GM13976 (cell line): ENCODE measurements at regions not wholly inside any gene's neighbourhood (a gene's known extent, or its start where the extent isn't known, plus 50 kb on each side); places are given as distances from the start of the nearest gene placed in this dataset.
"Not testable (repeated sequence)": the region's sequence is repeated elsewhere in the genome, so short reads cannot be mapped to it uniquely, and the experiment has no call there.

Source experiments
- DNase-seq: peaks from one replicate; pipeline ENCODE4 v3.0.0; 2012; ENCODE audit warnings: low spot score
- in situ Hi-C: fragments of 300-500 bp; cut with MboI; formaldehyde crosslinking; loops from one replicate; pipeline ENCODE4 v1.12.0; 2022; ENCODE audit warnings: low sequenced_read_pairs, mixed read lengths, inconsistent platforms; ENCODE audit not compliant: unreplicated experiment
- TF ChIP-seq, protein P1 (sequence below): IDR thresholded peaks from 2 replicates; pipeline ENCODE4 v1.5.1; 2012; ENCODE audit warnings: borderline replicate concordance, mild to moderate bottlenecking; ENCODE audit not compliant: insufficient read depth; ENCODE audit errors: extremely low read depth, missing control alignments, control extremely low read depth

DNA sequence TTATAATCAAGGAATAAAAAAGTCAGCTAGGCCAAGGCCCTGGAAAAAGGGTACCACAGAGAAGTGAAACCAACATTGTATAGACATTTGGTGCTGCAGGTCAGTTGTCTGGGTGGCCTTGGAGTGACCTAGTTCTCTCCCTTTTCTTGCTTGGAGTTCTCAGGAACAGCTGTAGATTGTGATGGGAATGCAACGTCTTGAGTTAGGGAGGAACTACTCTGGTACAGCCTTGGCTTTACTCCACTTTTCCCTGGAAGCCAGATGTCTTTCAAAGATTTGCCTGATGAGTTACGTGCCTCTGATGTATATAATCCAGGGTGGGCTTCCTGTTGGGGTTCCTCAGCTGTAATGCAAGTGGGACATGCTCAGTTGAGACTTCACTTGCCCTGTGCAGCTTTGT, 694.7 kb downstream of the HTR1B start:
- in situ Hi-C loops, result no loop called here
- TF ChIP-seq, protein P1, sequence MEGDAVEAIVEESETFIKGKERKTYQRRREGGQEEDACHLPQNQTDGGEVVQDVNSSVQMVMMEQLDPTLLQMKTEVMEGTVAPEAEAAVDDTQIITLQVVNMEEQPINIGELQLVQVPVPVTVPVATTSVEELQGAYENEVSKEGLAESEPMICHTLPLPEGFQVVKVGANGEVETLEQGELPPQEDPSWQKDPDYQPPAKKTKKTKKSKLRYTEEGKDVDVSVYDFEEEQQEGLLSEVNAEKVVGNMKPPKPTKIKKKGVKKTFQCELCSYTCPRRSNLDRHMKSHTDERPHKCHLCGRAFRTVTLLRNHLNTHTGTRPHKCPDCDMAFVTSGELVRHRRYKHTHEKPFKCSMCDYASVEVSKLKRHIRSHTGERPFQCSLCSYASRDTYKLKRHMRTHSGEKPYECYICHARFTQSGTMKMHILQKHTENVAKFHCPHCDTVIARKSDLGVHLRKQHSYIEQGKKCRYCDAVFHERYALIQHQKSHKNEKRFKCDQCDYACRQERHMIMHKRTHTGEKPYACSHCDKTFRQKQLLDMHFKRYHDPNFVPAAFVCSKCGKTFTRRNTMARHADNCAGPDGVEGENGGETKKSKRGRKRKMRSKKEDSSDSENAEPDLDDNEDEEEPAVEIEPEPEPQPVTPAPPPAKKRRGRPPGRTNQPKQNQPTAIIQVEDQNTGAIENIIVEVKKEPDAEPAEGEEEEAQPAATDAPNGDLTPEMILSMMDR, result no peak
- no peak for DNase-seq

DNA sequence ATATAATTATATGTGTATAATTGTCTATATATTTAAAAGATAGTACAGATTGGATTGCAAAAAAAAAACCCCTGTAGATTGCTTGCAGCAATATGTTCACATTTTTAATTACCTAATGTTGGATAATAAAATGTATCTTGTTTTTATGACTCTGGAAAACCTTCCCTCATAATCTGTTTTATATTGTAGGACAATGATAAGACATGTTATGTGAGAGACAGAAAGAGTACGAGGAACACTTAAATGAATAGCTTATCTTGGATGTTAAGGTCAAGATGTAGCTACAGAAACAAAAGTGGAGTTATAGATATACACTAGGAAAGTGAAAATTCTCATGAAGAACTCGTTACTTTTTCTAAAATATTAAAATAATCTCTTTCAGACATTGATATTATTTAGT, 691.6 kb upstream of the IMPG1 start:
- TF ChIP-seq, protein P1, result no peak
- DNase-seq, result no peak
- in situ Hi-C loops, result no loop called here

DNA sequence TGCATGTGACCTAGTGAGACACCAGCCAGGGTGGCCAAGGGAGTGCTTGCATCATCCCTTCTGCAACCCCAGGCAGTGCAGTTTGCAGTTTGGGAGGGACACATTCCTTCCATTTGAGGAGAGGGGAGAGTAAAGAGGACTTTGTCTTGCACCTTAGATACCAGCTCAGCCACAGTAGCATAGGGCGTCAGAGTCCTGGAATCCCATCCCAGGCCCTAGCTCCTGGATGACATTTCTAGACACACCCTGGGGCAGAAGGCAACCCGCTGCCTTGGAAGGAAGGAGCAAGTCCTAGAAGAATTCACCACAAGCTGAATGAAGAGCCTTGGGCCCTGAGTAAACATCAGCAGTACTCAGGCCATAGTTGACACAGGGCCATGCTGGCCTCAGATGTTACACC, 680.4 kb upstream of the IMPG1 start:
- TF ChIP-seq, protein P1, result no peak
- DNase-seq, result no peak
- in situ Hi-C loops, result no loop called here

DNA sequence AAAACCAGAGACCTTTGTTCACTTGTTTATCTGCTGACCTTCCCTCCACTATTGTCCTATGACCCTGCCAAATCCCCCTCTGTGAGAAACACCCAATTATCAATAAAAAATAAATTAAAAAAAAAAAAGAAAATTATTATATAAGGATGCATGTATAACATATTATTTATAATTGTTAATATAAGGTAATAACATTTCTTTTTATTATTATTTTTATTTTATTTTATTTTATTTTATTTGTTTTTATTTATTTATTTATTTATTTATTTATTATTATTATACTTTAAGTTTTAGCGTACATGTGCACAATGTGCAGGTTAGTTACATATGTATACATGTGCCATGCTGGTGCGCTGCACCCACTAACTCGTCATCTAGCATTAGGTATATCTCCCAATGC, 672.9 kb upstream of the IMPG1 start:
- in situ Hi-C loops, DNase-seq: not testable (repeated sequence)

DNA sequence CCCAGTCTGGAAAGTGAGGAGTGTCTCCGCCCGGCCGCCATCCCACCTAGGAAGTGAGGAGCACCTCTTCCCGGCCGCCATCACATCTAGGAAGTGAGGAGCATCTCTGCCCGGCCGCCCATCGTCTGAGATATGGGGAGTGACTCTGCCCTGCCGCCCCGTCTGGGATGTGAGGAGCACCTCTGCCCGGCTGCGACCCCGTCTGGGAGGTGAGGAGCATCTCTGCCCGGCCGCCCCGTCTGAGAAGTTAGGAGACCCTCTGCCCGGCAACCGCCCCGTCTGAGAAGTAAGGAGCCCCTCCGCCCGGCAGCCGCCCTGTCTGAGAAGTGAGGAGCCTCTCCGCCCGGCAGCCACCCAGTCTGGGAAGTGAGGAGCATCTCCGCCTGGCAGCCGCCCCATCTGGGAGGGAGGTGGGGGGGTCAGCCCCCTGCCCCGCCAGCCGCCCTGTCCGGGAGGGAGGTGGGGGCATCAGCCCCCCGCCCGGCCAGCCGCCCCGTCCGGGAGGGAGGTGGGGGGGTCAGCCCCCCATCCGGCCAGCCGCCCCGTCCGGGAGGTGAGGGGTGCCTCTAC, 671.8 kb upstream of the IMPG1 start:
- in situ Hi-C loops, DNase-seq: not testable (repeated sequence)

DNA sequence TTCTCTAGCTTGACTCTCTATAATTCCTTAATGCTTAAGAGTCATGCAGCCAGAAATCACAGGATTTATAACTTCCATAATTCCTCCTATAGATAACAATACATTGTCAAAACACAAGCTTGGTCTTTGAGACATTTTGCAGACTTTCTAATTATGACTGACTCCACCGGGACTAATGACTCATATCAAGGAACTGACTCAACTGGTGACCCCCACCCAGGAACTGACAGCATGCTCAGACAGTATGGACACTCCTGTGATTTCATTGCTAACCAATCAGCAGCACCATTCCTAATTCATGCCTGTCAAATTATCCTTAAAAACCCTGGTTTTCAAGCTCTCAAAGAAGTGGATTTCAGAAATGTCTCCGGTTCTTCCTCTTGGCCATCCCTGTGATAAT, 670.5 kb upstream of the IMPG1 start:
- TF ChIP-seq, protein P1, result no peak
- in situ Hi-C loops, result no loop called here
- DNase-seq, result no peak

DNA sequence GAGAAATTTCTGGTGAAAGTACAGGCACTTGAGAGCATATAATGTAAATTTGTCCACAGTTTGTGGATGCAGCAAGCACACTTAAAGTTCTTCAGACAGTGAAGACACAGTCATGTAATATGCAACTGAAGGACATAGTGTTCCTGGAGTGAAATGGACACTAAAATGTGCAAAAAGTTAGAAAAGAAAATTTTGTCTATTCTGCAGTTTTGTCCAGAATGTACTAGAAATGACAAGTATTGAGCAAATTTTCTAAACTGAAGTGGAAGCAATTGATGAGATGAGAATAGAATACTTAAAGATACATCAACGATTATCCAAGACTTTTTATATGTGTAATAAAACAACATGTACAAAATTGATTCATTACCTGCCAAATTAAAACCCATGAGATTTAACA, 647.0 kb upstream of the IMPG1 start:
- TF ChIP-seq, protein P1, result no peak
- in situ Hi-C loops, result no loop called here

DNA sequence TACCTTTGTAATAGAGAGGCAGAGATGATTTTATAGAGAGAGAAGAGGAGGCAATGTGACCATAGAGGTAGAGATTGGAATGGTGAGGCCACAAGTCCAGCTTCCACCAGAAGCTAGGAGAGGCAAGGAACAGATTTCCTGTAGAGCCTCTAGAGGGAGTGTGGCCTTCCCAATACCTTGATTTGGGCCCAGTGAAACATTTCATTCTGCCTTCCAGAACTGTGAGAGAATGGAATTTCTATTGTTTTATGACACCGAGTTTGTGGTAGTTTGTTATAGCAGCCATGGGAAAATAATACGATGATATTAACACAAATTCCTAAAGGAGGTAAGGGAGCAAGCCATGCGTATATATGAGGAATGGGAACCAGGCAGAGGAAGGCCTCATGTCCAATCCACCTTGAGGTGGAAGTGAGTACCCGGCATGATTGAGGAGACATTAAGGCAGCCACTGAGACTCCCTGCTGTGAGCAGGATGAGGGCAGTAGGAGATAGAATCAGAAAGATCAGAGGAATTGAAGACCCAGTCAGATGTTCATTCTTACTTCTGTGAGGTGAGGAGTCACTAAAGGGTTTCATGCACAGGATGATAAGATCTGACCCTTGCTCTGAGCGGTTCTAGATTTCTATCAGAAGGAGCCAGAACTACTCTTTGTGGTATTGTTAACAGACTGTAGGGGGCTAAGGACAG, 636.3 kb upstream of the IMPG1 start:
- no peak for DNase-seq
- TF ChIP-seq, protein P1, result no peak
- in situ Hi-C loops, result no loop called here

More for the DNA sequence above, 647.0 kb upstream of the IMPG1 start:
- no peak for DNase-seq
